ENCODE measurements at regions not wholly inside any gene's neighbourhood (a gene's known extent, or its start where the extent isn't known, plus 50 kb on each side); places are given as distances from the start of the nearest gene placed in this dataset.

GRCh38 chr10:91073286-91073979 lies 147.0 kb upstream of the PCGF5 start:
- Histone ChIP-seq H3K4me3 (ENCODE audit: low read depth in 1 of 3, low read length in 3 of 3) (no peak overlapping the region), H3K9ac (ENCODE audit: low read depth in 1 of 2, low read length in 2 of 2) (no peak overlapping the region), H3K27me3 (ENCODE audit: control insufficient read depth in 4 of 4, insufficient read depth in 4 of 4, low read length in 3 of 4) (no peaks in the 10 kb centered on the region), H3K27ac (ENCODE audit: low read depth in 1 of 2, low read length in 2 of 2) (no peak overlapping the region), H3K4me1 (ENCODE audit: control insufficient read depth in 4 of 4, insufficient read depth in 4 of 4, low read length in 3 of 4) (peaks cover 0 to 14% (median 9%) of the 10 kb centered on the region in 4 donors), H3K36me3 (ENCODE audit: control insufficient read depth in 4 of 4, insufficient read depth in 3 of 4, low read depth in 1 of 4, low read length in 3 of 4) (no peaks in the 10 kb centered on the region), H3K9me3 (ENCODE audit: control insufficient read depth in 4 of 4, low read length in 3 of 4) (no peaks in the 10 kb centered on the region)
- WGBS: 62% methylated on average over 4 of the region's 4 CpGs
- TF ChIP-seq ATF3 (IDR thresholded peaks at IDR 0.05) (no peak), REST (IDR thresholded peaks at IDR 0.05) (no peak), YY1 (IDR thresholded peaks at IDR 0.05) (no peak), RXRA (IDR thresholded peaks at IDR 0.05) (no peak), RAD21 (IDR thresholded peaks at IDR 0.05) (no peak), NR2F2 (IDR thresholded peaks at IDR 0.05) (no peak), CTCF (IDR thresholded peaks at IDR 0.05; ENCODE audit: low read depth, low read length, missing input control) (no peak), SP1 (IDR thresholded peaks at IDR 0.05) (no peak), MAX (IDR thresholded peaks at IDR 0.05) (no peak), EGR1 (IDR thresholded peaks at IDR 0.05; ENCODE audit: low read depth in 2 of 2) (no peak), FOXA2 (IDR thresholded peaks at IDR 0.05) (no peak), HNF4G (IDR thresholded peaks at IDR 0.05) (no peak), GABPA (IDR thresholded peaks at IDR 0.05 in 1 of 2, conservative IDR thresholded peaks at IDR 0.05 in 1 of 2) (no peak), HNF4A (conservative IDR thresholded peaks at IDR 0.05) (no peak), FOXA1 (IDR thresholded peaks at IDR 0.05) (no peak), JUND (IDR thresholded peaks at IDR 0.05) (no peak), ZBTB33 (IDR thresholded peaks at IDR 0.05) (no peak), TAF1 (conservative IDR thresholded peaks at IDR 0.05) (no peak)
- no peak for DNase-seq (ENCODE audit: low spot score)
